Peyer's patch (tissue), 4 donors: ENCODE measurements at regions not wholly inside any gene's neighbourhood (a gene's known extent, or its start where the extent isn't known, plus 50 kb on each side); places are given as distances from the start of the nearest gene placed in this dataset.

Experiments
- DNase-seq, 3 donors: peaks; one replicate each; pipeline ENCODE4 v3.0.0-alpha.2; 2017 to 2019
- H3K27ac ChIP-seq, 4 donors: fragments of 200-600 bp; sonication (generic); one replicate each; pipeline ENCODE4 v1.5.1; 2016 to 2019
- H3K27me3 ChIP-seq, 2 donors: fragments of 200-600 bp; sonication (generic); one replicate each; pipeline ENCODE4 v1.5.1; 2019
- H3K36me3 ChIP-seq, 3 donors: fragments of 200-600 bp; sonication (generic); one replicate each; pipeline ENCODE4 v1.5.1; 2016 to 2019
- H3K4me1 ChIP-seq, 4 donors: fragments of 200-600 bp; sonication (generic); one replicate each; pipeline ENCODE4 v1.5.1; 2016 to 2019
- H3K4me3 ChIP-seq, 4 donors: fragments of 200-600 bp; sonication (generic); 1 replicate in 3 of 4; 2 replicates in 1 of 4; pipeline ENCODE4 v1.5.1; 2016 to 2019; ENCODE audit warnings: mild to moderate bottlenecking in 1 of 4
- H3K9me3 ChIP-seq, 4 donors: fragments of 200-600 bp; sonication (generic); one replicate each; pipeline ENCODE4 v1.5.1; 2016 to 2019; ENCODE audit warnings: mild to moderate bottlenecking in 1 of 4
- POLR2A ChIP-seq, 2 donors: fragments of 450-650 bp; IDR thresholded peaks; one replicate each; pipeline ENCODE4 v1.5.1; 2017; ENCODE audit warnings: antibody characterized with exemption in 2 of 2, mild to moderate bottlenecking in 2 of 2, moderate library complexity in 2 of 2
- TF ChIP-seq, protein P1 (sequence below), 6 experiments: fragments of 450-650 bp in 4 of 6; fragments of 200-600 bp in 2 of 6; sonication (generic) in 1 of 6; IDR thresholded peaks; one replicate each; pipeline ENCODE4 v1.5.1; 2017 to 2019; ENCODE audit warnings: antibody characterized with exemption in 6 of 6, mild to moderate bottlenecking in 3 of 6, moderate library complexity in 1 of 6

DNA sequence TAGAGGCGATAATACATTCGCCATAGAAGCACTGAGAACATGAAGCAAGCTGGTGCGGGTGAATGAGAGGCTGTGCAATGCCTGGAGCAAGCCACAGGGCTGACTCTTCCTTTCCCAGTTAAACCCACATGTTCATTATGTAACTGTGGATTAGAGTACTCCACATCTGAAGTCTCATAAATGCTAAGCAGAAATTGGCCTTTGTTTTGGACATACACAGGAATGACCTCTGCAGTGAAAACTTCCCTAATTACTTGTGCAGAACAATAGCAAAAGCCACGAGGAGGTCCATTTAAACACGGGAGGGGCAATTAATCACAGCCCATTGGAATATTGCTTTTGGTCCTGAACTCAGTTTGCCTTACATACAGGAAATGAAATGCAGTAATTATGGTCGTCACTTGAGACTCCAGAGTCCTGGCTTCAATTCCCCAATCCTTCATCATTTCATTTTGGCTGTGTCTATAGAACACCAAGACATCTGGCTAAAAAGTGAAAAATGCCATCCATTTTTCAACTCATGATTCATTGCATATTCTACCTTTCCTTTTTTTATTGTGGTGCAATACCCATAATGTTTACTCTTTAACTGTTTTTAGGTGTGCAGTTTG is 78.7 kb upstream of the CXCL12 start:
- H3K4me1 ChIP-seq: no peaks in the 10 kb centered on the region
- no peak overlapping the region for H3K4me3 ChIP-seq
- no peaks in the 10 kb centered on the region for H3K27me3 ChIP-seq
- DNase-seq: no peak
- no peaks in the 10 kb centered on the region for H3K9me3 ChIP-seq
- H3K36me3 ChIP-seq: no peaks in the 10 kb centered on the region
- no peak overlapping the region for H3K27ac ChIP-seq
- TF ChIP-seq, protein P1, sequence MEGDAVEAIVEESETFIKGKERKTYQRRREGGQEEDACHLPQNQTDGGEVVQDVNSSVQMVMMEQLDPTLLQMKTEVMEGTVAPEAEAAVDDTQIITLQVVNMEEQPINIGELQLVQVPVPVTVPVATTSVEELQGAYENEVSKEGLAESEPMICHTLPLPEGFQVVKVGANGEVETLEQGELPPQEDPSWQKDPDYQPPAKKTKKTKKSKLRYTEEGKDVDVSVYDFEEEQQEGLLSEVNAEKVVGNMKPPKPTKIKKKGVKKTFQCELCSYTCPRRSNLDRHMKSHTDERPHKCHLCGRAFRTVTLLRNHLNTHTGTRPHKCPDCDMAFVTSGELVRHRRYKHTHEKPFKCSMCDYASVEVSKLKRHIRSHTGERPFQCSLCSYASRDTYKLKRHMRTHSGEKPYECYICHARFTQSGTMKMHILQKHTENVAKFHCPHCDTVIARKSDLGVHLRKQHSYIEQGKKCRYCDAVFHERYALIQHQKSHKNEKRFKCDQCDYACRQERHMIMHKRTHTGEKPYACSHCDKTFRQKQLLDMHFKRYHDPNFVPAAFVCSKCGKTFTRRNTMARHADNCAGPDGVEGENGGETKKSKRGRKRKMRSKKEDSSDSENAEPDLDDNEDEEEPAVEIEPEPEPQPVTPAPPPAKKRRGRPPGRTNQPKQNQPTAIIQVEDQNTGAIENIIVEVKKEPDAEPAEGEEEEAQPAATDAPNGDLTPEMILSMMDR (IDR thresholded peaks at IDR 0.05): no peak
- no peak for TF ChIP-seq POLR2A (IDR thresholded peaks at IDR 0.05)

DNA sequence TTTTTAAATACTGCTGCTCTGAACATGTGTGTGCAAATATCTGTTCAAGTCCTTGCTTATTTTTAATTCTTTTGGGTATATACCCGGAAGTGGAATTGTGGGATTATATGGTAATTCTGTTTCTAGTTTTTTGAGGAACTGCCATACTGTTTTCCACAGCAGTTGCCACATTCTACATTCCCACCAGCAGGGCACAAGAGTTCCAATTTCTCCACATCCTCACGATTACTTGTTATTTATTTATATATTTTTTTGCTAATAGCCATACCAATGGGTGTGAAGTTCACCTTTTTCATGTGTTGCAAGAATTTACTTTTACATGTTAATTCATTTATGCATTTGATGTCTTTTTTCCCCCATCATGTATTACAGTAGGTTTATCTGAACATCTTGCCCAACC is 79.6 kb upstream of the CXCL12 start:
- Histone ChIP-seq H3K27ac (no peak overlapping the region), H3K36me3 (no peaks in the 10 kb centered on the region), H3K9me3 (no peaks in the 10 kb centered on the region), H3K27me3 (no peaks in the 10 kb centered on the region), H3K4me1 (no peaks in the 10 kb centered on the region), H3K4me3 (no peak overlapping the region)
- TF ChIP-seq, protein P1 (IDR thresholded peaks at IDR 0.05): no peak
- no peak for TF ChIP-seq POLR2A (IDR thresholded peaks at IDR 0.05)
- DNase-seq: no peak

DNA sequence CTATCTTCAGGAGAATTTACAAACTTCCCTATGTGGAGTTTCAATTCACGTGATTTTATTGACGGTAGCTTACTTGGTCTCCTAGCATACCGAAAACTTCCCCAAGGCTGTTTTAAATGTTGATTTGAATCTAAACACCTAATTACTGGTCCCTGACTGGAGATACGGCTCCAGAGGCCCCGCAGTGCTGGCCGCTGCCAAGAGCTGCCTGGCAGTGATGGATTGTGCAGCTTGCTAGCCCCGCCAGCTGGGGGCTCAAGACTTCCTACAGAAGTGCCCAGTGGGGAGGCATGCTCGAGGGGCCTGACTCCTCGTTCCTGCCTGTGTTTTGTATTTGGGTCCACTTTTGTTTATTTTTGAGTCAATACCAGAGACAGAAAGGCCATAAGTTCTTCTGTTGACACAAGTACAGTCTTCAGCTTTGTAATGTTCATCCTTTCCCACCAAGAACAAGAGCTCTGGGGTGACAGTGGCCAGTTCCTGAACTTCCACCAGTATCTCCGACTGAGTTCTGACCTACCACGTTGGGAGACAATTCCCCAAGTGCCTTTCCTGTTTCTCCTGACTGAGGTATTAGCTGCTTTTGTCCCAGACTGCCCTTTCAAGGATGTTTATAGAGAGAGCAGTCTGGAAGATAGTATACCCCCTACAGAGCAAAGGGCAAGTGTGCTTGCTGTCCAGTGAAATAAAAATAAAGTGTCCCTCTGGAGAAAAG is 80.7 kb upstream of the CXCL12 start:
- Histone ChIP-seq H3K4me1 (no peaks in the 10 kb centered on the region), H3K36me3 (no peaks in the 10 kb centered on the region), H3K27me3 (no peaks in the 10 kb centered on the region), H3K4me3 (no peak overlapping the region), H3K9me3 (no peaks in the 10 kb centered on the region), H3K27ac (no peak overlapping the region)
- no peak for DNase-seq
- TF ChIP-seq POLR2A (IDR thresholded peaks at IDR 0.05): no peak
- TF ChIP-seq, protein P1 (IDR thresholded peaks at IDR 0.05): no peak

DNA sequence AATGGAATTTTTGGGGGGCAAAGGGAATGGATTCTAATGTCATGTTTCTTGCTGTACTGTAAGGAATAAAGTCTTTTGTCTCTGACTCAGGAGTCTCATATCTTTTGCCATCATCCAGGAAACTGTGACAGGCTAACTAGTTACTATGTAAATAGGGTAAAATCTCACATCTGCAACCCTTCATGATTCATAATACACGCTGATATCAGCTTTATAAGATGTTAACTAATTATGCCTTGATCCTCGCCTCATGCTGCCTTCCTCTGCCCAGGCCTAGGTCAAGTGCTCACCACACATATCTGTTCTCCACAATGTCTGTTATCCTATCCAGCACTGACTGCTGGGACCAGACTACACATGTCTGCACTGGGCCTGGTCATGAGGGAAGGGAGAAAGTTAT is 81.3 kb upstream of the CXCL12 start:
- no peak for TF ChIP-seq POLR2A (IDR thresholded peaks at IDR 0.05)
- TF ChIP-seq, protein P1 (IDR thresholded peaks at IDR 0.05): no peak
- Histone ChIP-seq H3K4me1 (no peaks in the 10 kb centered on the region), H3K4me3 (no peak overlapping the region), H3K27me3 (no peaks in the 10 kb centered on the region), H3K9me3 (no peaks in the 10 kb centered on the region), H3K27ac (no peak overlapping the region), H3K36me3 (no peaks in the 10 kb centered on the region)
- no peak for DNase-seq

DNA sequence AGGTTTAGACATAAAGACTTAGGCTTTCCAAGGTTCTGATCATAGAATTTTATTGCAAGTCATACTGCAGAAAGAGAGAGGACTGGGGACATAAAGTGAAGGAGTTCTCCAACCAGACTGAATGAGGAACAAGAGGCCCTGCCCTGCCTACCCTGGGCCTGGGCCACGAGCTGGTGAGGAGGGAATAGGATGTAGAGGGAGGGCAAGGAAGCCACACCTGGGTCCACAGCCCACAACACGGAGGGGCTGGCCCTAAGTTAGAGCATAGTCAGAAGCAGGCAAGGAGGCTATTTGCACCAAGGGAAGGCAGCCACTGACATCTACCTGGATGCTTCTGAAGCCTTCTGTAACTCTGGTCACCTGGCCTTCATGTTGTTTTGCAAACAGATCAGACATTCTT is 82.2 kb upstream of the CXCL12 start:
- Histone ChIP-seq H3K4me3 (no peak overlapping the region), H3K9me3 (no peaks in the 10 kb centered on the region), H3K27me3 (no peaks in the 10 kb centered on the region), H3K36me3 (no peaks in the 10 kb centered on the region), H3K27ac (no peak overlapping the region), H3K4me1 (no peaks in the 10 kb centered on the region)
- no peak for DNase-seq
- TF ChIP-seq, protein P1 (IDR thresholded peaks at IDR 0.05): no peak
- no peak for TF ChIP-seq POLR2A (IDR thresholded peaks at IDR 0.05)
